GM23338 (cell line): ENCODE measurements at regions not wholly inside any gene's neighbourhood (a gene's known extent, or its start where the extent isn't known, plus 50 kb on each side); places are given as distances from the start of the nearest gene placed in this dataset.

Experiments
- ATAC-seq: fragments of 200-7000 bp; cut with Tn5 transposase; 3 replicates; pipeline ENCODE4 v1.9.1; 2020
- DNase-seq: peaks from one replicate; pipeline ENCODE4 v3.0.0-alpha.2; 2015; ENCODE audit warnings: low spot score
- H2AFZ ChIP-seq: fragments of 200-600 bp; sonication (generic); 2 replicates; pipeline ENCODE4 v1.8.0; 2016; ENCODE audit warnings: antibody characterized with exemption, mild to moderate bottlenecking, moderate library complexity
- H3F3A ChIP-seq: fragments of 200-600 bp; sonication (generic); replicated peaks from 2 replicates; pipeline ENCODE4 v1.8.0; 2017; ENCODE audit warnings: antibody characterized with exemption, mixed run types, low read depth
- H3K27ac ChIP-seq: fragments of 200-600 bp; sonication (generic); 2 replicates; pipeline ENCODE4 v1.6.1; 2016; ENCODE audit warnings: low read depth
- H3K27me3 ChIP-seq: fragments of 200-600 bp; sonication (generic); 2 replicates; pipeline ENCODE4 v1.8.0; 2016; ENCODE audit warnings: mild to moderate bottlenecking, mixed run types, moderate library complexity; ENCODE audit not compliant: insufficient read depth
- H3K36me3 ChIP-seq: fragments of 200-600 bp; sonication (generic); 2 replicates; pipeline ENCODE4 v1.8.0; 2016; ENCODE audit warnings: mild to moderate bottlenecking; ENCODE audit not compliant: insufficient read depth
- H3K4me1 ChIP-seq: fragments of 200-600 bp; sonication (generic); 2 replicates; pipeline ENCODE4 v1.8.0; 2016; ENCODE audit warnings: mild to moderate bottlenecking, moderate library complexity; ENCODE audit not compliant: insufficient read depth
- H3K4me2 ChIP-seq: fragments of 200-600 bp; sonication (generic); 2 replicates; pipeline ENCODE4 v1.7.1; 2017; ENCODE audit warnings: mixed run types
- H3K4me3 ChIP-seq: fragments of 200-600 bp; sonication (generic); 2 replicates; pipeline ENCODE4 v1.6.1; 2016; ENCODE audit warnings: mixed run types
- H3K79me2 ChIP-seq: fragments of 200-600 bp; sonication (generic); replicated peaks from 2 replicates; pipeline ENCODE4 v1.8.0; 2017; ENCODE audit warnings: mild to moderate bottlenecking; ENCODE audit not compliant: insufficient read depth
- H3K9me2 ChIP-seq: fragments of 200-600 bp; sonication (generic); 2 replicates; pipeline ENCODE4 v1.8.0; 2017; ENCODE audit not compliant: insufficient read depth
- H4K20me1 ChIP-seq: fragments of 200-600 bp; sonication (generic); replicated peaks from 2 replicates; pipeline ENCODE4 v1.8.0; 2017; ENCODE audit warnings: mild to moderate bottlenecking; ENCODE audit not compliant: insufficient read depth
- H3K27ac Mint-ChIP-seq: 2 replicates; pipeline ENCODE4 v1.8.0; 2020; ENCODE audit warnings: inconsistent platforms, mild to moderate bottlenecking, moderate library complexity, mixed read lengths
- H3K27me3 Mint-ChIP-seq: 3 replicates; pipeline ENCODE4 v1.8.0; 2022; ENCODE audit warnings: low read depth, mild to moderate bottlenecking, moderate library complexity, mixed read lengths, inconsistent platforms; ENCODE audit not compliant: insufficient read depth, poor library complexity
- H3K36me3 Mint-ChIP-seq: 3 replicates; pipeline ENCODE4 v1.8.0; 2021; ENCODE audit warnings: low read depth, mild to moderate bottlenecking, inconsistent platforms, moderate library complexity, mixed read lengths
- H3K4me1 Mint-ChIP-seq: 3 replicates; pipeline ENCODE4 v1.8.0; 2020; ENCODE audit warnings: mild to moderate bottlenecking, inconsistent platforms, mixed read lengths
- H3K4me3 Mint-ChIP-seq: 3 replicates; pipeline ENCODE4 v1.8.0; 2021; ENCODE audit warnings: moderate library complexity, mild to moderate bottlenecking, inconsistent platforms, mixed read lengths
- H3K9me3 Mint-ChIP-seq: 3 replicates; pipeline ENCODE4 v1.8.0; 2020; ENCODE audit warnings: moderate library complexity, mild to moderate bottlenecking, inconsistent platforms, mixed read lengths
- CREB1 ChIP-seq: fragments of 250-450 bp; sonication (Bioruptor Pico); IDR thresholded peaks from 2 replicates; pipeline ENCODE4 v1.5.0; 2020; ENCODE audit warnings: low read depth, mild to moderate bottlenecking, moderate library complexity
- EZH2 ChIP-seq: fragments of 200-600 bp; sonication (generic); IDR thresholded peaks from one replicate; pipeline ENCODE4 v1.8.0; 2017; ENCODE audit warnings: antibody characterized with exemption, mild to moderate bottlenecking, low read depth; ENCODE audit not compliant: unreplicated experiment
- EZH2phosphoT487 ChIP-seq: fragments of 200-600 bp; sonication (generic); IDR thresholded peaks from one replicate; pipeline ENCODE4 v1.8.1; 2018; ENCODE audit warnings: antibody characterized with exemption; ENCODE audit not compliant: unreplicated experiment
- JUNB ChIP-seq: IDR thresholded peaks from one replicate; pipeline ENCODE4 v1.6.1; 2016; ENCODE audit warnings: antibody characterized with exemption; ENCODE audit not compliant: unreplicated experiment
- NANOG ChIP-seq: IDR thresholded peaks from 2 replicates; pipeline ENCODE4 v1.6.1; 2016; ENCODE audit warnings: antibody characterized with exemption, borderline replicate concordance
- TF ChIP-seq, protein P1 (sequence below): IDR thresholded peaks from 2 replicates; pipeline ENCODE4 v1.6.1; 2016; ENCODE audit warnings: antibody characterized with exemption
- TF ChIP-seq, protein P2 (sequence below): fragments of 250-450 bp; sonication (Bioruptor Pico); IDR thresholded peaks from 2 replicates; pipeline ENCODE4 v1.5.0; 2020; ENCODE audit warnings: mild to moderate bottlenecking, moderate library complexity
- TF ChIP-seq, protein P3 (sequence below), 2 experiments: fragments of 200-600 bp in 1 of 2; sonication (generic) in 1 of 2; conservative IDR thresholded peaks; 2 replicates each; pipeline versions ENCODE4 v1.5.1 to v1.6.1; 2016 to 2017; ENCODE audit warnings: antibody characterized with exemption in 2 of 2, low read depth in 2 of 2, mild to moderate bottlenecking in 2 of 2, moderate library complexity in 1 of 2

- H3K27ac Mint-ChIP-seq, result no peak overlapping the region; the same call in 1 of the 2 replicates
- DNase-seq (no peak), ATAC-seq (no peak)
- Histone ChIP-seq H3K4me3 (no peak overlapping the region), H3K4me1 (no peaks in the 10 kb centered on the region; the same call in 1 of the 2 replicates), H3K27me3 (no peaks in the 10 kb centered on the region), H3K36me3 (no peaks in the 10 kb centered on the region), H3K27ac (no peak overlapping the region), H2AFZ (no peak overlapping the region), H3F3A (no peaks in the 10 kb centered on the region), H3K79me2 (no peaks in the 10 kb centered on the region), H3K9me2 (no peaks in the 10 kb centered on the region), H3K4me2 (no peak overlapping the region), H4K20me1 (no peaks in the 10 kb centered on the region)
- no peaks in the 10 kb centered on the region for H3K9me3 Mint-ChIP-seq
- no peaks in the 10 kb centered on the region; the same call in 2 of the 3 replicates for H3K36me3 Mint-ChIP-seq
- no peak overlapping the region for H3K4me3 Mint-ChIP-seq
- H3K4me1 Mint-ChIP-seq, result peaks cover 17% of the 10 kb centered on the region
- peaks cover 18% of the 10 kb centered on the region for H3K27me3 Mint-ChIP-seq
- TF ChIP-seq EZH2, result no peak
- TF ChIP-seq, protein P1, sequence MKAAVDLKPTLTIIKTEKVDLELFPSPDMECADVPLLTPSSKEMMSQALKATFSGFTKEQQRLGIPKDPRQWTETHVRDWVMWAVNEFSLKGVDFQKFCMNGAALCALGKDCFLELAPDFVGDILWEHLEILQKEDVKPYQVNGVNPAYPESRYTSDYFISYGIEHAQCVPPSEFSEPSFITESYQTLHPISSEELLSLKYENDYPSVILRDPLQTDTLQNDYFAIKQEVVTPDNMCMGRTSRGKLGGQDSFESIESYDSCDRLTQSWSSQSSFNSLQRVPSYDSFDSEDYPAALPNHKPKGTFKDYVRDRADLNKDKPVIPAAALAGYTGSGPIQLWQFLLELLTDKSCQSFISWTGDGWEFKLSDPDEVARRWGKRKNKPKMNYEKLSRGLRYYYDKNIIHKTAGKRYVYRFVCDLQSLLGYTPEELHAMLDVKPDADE, result no peak
- TF ChIP-seq, protein P2, sequence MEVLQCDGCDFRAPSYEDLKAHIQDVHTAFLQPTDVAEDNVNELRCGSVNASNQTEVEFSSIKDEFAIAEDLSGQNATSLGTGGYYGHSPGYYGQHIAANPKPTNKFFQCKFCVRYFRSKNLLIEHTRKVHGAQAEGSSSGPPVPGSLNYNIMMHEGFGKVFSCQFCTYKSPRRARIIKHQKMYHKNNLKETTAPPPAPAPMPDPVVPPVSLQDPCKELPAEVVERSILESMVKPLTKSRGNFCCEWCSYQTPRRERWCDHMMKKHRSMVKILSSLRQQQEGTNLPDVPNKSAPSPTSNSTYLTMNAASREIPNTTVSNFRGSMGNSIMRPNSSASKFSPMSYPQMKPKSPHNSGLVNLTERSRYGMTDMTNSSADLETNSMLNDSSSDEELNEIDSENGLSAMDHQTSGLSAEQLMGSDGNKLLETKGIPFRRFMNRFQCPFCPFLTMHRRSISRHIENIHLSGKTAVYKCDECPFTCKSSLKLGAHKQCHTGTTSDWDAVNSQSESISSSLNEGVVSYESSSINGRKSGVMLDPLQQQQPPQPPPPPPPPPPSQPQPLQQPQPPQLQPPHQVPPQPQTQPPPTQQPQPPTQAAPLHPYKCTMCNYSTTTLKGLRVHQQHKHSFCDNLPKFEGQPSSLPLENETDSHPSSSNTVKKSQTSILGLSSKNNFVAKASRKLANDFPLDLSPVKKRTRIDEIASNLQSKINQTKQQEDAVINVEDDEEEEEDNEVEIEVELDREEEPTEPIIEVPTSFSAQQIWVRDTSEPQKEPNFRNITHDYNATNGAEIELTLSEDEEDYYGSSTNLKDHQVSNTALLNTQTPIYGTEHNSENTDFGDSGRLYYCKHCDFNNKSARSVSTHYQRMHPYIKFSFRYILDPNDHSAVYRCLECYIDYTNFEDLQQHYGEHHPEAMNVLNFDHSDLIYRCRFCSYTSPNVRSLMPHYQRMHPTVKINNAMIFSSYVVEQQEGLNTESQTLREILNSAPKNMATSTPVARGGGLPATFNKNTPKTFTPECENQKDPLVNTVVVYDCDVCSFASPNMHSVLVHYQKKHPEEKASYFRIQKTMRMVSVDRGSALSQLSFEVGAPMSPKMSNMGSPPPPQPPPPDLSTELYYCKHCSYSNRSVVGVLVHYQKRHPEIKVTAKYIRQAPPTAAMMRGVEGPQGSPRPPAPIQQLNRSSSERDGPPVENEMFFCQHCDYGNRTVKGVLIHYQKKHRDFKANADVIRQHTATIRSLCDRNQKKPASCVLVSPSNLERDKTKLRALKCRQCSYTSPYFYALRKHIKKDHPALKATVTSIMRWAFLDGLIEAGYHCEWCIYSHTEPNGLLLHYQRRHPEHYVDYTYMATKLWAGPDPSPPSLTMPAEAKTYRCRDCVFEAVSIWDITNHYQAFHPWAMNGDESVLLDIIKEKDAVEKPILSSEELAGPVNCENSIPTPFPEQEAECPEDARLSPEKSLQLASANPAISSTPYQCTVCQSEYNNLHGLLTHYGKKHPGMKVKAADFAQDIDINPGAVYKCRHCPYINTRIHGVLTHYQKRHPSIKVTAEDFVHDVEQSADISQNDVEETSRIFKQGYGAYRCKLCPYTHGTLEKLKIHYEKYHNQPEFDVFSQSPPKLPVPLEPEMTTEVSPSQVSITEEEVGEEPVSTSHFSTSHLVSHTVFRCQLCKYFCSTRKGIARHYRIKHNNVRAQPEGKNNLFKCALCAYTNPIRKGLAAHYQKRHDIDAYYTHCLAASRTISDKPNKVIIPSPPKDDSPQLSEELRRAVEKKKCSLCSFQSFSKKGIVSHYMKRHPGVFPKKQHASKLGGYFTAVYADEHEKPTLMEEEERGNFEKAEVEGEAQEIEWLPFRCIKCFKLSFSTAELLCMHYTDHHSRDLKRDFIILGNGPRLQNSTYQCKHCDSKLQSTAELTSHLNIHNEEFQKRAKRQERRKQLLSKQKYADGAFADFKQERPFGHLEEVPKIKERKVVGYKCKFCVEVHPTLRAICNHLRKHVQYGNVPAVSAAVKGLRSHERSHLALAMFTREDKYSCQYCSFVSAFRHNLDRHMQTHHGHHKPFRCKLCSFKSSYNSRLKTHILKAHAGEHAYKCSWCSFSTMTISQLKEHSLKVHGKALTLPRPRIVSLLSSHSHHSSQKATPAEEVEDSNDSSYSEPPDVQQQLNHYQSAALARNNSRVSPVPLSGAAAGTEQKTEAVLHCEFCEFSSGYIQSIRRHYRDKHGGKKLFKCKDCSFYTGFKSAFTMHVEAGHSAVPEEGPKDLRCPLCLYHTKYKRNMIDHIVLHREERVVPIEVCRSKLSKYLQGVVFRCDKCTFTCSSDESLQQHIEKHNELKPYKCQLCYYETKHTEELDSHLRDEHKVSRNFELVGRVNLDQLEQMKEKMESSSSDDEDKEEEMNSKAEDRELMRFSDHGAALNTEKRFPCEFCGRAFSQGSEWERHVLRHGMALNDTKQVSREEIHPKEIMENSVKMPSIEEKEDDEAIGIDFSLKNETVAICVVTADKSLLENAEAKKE (CRISPR knock-in tag), result no peak
- no peak for TF ChIP-seq CREB1 (CRISPR knock-in tag)
- TF ChIP-seq, protein P3, sequence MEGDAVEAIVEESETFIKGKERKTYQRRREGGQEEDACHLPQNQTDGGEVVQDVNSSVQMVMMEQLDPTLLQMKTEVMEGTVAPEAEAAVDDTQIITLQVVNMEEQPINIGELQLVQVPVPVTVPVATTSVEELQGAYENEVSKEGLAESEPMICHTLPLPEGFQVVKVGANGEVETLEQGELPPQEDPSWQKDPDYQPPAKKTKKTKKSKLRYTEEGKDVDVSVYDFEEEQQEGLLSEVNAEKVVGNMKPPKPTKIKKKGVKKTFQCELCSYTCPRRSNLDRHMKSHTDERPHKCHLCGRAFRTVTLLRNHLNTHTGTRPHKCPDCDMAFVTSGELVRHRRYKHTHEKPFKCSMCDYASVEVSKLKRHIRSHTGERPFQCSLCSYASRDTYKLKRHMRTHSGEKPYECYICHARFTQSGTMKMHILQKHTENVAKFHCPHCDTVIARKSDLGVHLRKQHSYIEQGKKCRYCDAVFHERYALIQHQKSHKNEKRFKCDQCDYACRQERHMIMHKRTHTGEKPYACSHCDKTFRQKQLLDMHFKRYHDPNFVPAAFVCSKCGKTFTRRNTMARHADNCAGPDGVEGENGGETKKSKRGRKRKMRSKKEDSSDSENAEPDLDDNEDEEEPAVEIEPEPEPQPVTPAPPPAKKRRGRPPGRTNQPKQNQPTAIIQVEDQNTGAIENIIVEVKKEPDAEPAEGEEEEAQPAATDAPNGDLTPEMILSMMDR (conservative IDR thresholded peaks at IDR 0.05; ENCODE audit: low read depth in 2 of 2), result no peak
- TF ChIP-seq JUNB, result no peak
- no peak for TF ChIP-seq NANOG
- TF ChIP-seq EZH2phosphoT487, result no peak
These were observed 71.5 kb upstream of the PPP2R2D start for GRCh38 chr10:131829156-131829930.
